ENCODE measurements at regions not wholly inside any gene's neighbourhood (a gene's known extent, or its start where the extent isn't known, plus 50 kb on each side); places are given as distances from the start of the nearest gene placed in this dataset.

DNA sequence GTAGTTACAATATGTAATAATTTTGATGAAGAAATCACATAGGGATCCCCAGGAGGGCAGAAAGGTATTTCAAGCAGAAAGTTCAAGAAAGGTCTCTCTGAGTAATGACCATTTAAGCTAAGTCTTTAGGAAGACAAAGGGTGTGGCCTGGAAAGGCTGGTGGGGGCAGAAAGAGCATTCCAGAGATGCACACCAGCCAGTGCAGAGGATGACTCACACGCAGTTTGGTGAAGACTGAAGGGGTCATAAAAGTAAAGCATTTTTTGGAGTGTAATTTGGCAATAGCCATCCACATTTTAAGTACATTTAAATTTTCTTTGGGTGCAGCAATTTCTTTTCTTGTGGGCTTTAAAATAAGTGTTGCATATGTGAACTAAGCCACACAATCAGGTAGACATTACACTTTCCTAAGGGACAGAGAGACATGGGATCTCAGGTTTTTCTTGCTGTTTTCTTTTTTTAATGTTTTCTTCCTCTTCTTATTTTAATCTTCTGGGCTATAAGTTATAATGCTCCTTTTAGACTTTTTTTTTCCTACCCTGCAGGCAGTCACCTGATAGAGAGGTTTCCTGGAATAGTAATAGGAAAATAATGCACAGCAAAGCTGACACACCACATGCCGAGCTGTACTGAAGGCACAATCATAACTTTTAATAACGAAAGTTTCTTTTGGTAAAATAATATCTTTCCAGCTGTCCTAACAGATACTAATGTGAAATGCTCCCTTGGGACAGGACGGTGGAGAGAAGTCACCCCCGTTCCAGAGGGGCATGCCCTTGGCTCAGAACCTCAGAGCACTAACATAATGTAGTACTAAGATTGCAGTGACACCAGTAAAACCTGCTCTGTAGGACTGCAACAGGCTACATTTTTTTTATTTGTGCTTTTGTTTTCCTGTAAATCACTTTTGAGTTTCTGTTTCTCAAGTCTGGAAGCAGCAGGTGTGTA lies 49.6 kb upstream of the PTPRK start:
- POLR2A ChIA-PET: no interaction called here
- no peak for DNase-seq (ENCODE audit: extremely low spot score)
- CTCF ChIA-PET: no interaction called here
- TF ChIP-seq, protein P1, sequence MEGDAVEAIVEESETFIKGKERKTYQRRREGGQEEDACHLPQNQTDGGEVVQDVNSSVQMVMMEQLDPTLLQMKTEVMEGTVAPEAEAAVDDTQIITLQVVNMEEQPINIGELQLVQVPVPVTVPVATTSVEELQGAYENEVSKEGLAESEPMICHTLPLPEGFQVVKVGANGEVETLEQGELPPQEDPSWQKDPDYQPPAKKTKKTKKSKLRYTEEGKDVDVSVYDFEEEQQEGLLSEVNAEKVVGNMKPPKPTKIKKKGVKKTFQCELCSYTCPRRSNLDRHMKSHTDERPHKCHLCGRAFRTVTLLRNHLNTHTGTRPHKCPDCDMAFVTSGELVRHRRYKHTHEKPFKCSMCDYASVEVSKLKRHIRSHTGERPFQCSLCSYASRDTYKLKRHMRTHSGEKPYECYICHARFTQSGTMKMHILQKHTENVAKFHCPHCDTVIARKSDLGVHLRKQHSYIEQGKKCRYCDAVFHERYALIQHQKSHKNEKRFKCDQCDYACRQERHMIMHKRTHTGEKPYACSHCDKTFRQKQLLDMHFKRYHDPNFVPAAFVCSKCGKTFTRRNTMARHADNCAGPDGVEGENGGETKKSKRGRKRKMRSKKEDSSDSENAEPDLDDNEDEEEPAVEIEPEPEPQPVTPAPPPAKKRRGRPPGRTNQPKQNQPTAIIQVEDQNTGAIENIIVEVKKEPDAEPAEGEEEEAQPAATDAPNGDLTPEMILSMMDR (IDR thresholded peaks at IDR 0.05; ENCODE audit: control extremely low read depth, extremely low read depth, low read depth, missing control alignments): no peak
